ENCODE measurements at regions not wholly inside any gene's neighbourhood (a gene's known extent, or its start where the extent isn't known, plus 50 kb on each side); places are given as distances from the start of the nearest gene placed in this dataset.

GRCh38 chr9:105089874-105090273 is 154.6 kb upstream of the SLC44A1 start:
- H3K4me1 ChIP-seq (ENCODE audit: low read length) = no peaks in the 10 kb centered on the region

GRCh38 chr9:105091004-105091640 is 153.3 kb upstream of the SLC44A1 start:
- Histone ChIP-seq H3K4me3 (ENCODE audit: low read length) (no peak overlapping the region), H3K79me2 (ENCODE audit: low read length) (no peaks in the 10 kb centered on the region), H3K9ac (ENCODE audit: low read length) (no peak overlapping the region), H3K9me3 (ENCODE audit: insufficient read depth, low read length) (no peaks in the 10 kb centered on the region), H4K20me1 (ENCODE audit: insufficient read depth, low read length) (no peaks in the 10 kb centered on the region), H3K4me2 (ENCODE audit: low read length) (no peak overlapping the region), H3K36me3 (replicated peaks; ENCODE audit: low read depth, low read length) (no peaks in the 10 kb centered on the region), H3K27ac (ENCODE audit: low read length) (no peak overlapping the region), H3K27me3 (ENCODE audit: low read depth, low read length) (0 out of 2 replicates have a peak, but pooled peaks cover 4% of the 10 kb centered on the region), H2AFZ (ENCODE audit: low read depth, low read length) (no peak overlapping the region), H3K4me1 (ENCODE audit: low read length) (no peaks in the 10 kb centered on the region)
- TF ChIP-seq, protein P1, sequence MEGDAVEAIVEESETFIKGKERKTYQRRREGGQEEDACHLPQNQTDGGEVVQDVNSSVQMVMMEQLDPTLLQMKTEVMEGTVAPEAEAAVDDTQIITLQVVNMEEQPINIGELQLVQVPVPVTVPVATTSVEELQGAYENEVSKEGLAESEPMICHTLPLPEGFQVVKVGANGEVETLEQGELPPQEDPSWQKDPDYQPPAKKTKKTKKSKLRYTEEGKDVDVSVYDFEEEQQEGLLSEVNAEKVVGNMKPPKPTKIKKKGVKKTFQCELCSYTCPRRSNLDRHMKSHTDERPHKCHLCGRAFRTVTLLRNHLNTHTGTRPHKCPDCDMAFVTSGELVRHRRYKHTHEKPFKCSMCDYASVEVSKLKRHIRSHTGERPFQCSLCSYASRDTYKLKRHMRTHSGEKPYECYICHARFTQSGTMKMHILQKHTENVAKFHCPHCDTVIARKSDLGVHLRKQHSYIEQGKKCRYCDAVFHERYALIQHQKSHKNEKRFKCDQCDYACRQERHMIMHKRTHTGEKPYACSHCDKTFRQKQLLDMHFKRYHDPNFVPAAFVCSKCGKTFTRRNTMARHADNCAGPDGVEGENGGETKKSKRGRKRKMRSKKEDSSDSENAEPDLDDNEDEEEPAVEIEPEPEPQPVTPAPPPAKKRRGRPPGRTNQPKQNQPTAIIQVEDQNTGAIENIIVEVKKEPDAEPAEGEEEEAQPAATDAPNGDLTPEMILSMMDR (IDR thresholded peaks at IDR 0.05; ENCODE audit: low read depth, low read length) = no peak
- no peak for TF ChIP-seq EZH2phosphoT487 (IDR thresholded peaks at IDR 0.05; ENCODE audit: low read depth)

More at GRCh38 chr9:105089874-105090273, 154.6 kb upstream of the SLC44A1 start:
- H3K9me3 ChIP-seq (ENCODE audit: insufficient read depth, low read length) = no peaks in the 10 kb centered on the region
- H3K36me3 ChIP-seq (replicated peaks; ENCODE audit: low read depth, low read length) = no peaks in the 10 kb centered on the region
- no peak overlapping the region for H2AFZ ChIP-seq (ENCODE audit: low read depth, low read length)
- no peaks in the 10 kb centered on the region for H4K20me1 ChIP-seq (ENCODE audit: insufficient read depth, low read length)
- H3K27ac ChIP-seq (ENCODE audit: low read length) = no peak overlapping the region
- H3K9ac ChIP-seq (ENCODE audit: low read length) = no peak overlapping the region
- H3K4me2 ChIP-seq (ENCODE audit: low read length) = no peak overlapping the region
- 0 out of 2 replicates have a peak, but pooled peaks cover 4% of the 10 kb centered on the region for H3K27me3 ChIP-seq (ENCODE audit: low read depth, low read length)
- no peak for TF ChIP-seq EZH2phosphoT487 (IDR thresholded peaks at IDR 0.05; ENCODE audit: low read depth)
- TF ChIP-seq, protein P1 (IDR thresholded peaks at IDR 0.05; ENCODE audit: low read depth, low read length) = no peak
- no peaks in the 10 kb centered on the region for H3K79me2 ChIP-seq (ENCODE audit: low read length)
- no peak overlapping the region for H3K4me3 ChIP-seq (ENCODE audit: low read length)

- Histone ChIP-seq H3K4me1 (ENCODE audit: low read length) (peaks cover 9% of the 10 kb centered on the region), H3K36me3 (replicated peaks; ENCODE audit: low read depth, low read length) (no peaks in the 10 kb centered on the region), H3K9me3 (ENCODE audit: insufficient read depth, low read length) (no peaks in the 10 kb centered on the region), H3K4me2 (ENCODE audit: low read length) (no peak overlapping the region), H3K4me3 (ENCODE audit: low read length) (no peak overlapping the region), H2AFZ (ENCODE audit: low read depth, low read length) (no peak overlapping the region), H3K79me2 (ENCODE audit: low read length) (no peaks in the 10 kb centered on the region), H3K9ac (ENCODE audit: low read length) (no peak overlapping the region), H3K27me3 (ENCODE audit: low read depth, low read length) (0 out of 2 replicates have a peak, but pooled peaks cover 4% of the 10 kb centered on the region), H4K20me1 (ENCODE audit: insufficient read depth, low read length) (no peaks in the 10 kb centered on the region), H3K27ac (ENCODE audit: low read length) (no peak overlapping the region)
- TF ChIP-seq, protein P1 (IDR thresholded peaks at IDR 0.05; ENCODE audit: low read depth, low read length) = no peak
- TF ChIP-seq EZH2phosphoT487 (IDR thresholded peaks at IDR 0.05; ENCODE audit: low read depth) = no peak
Measured at GRCh38 chr9:105093685-105094084, 150.8 kb upstream of the SLC44A1 start.

DNA sequence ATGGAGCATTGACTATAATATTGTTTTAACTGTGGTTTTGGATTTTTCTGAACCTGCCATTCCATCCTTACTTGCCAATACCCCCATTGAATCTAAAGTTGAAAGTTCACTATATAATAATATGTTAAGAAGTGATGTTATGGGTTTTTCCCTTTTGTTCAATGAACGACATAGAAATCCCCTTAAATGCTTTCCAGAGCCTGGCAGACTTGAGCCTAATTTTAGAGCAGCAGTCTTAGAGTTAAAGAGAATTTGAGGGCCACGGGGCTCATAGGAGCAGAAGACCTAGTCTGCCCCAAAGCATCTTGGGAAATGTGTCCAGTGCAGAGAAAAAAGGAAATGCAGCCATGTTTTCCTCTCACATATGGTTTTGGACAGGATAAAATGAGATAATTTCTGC is 146.1 kb upstream of the SLC44A1 start:
- Histone ChIP-seq H3K9ac (ENCODE audit: low read length) (no peak overlapping the region), H3K4me2 (ENCODE audit: low read length) (0 out of 2 replicates have a peak overlapping the region, but pooled peaks have one; percentile 34), H4K20me1 (ENCODE audit: insufficient read depth, low read length) (no peaks in the 10 kb centered on the region), H3K27me3 (ENCODE audit: low read depth, low read length) (no peaks in the 10 kb centered on the region), H3K79me2 (ENCODE audit: low read length) (no peaks in the 10 kb centered on the region), H3K4me1 (ENCODE audit: low read length) (peaks cover 10% of the 10 kb centered on the region), H3K36me3 (replicated peaks; ENCODE audit: low read depth, low read length) (no peaks in the 10 kb centered on the region), H3K4me3 (ENCODE audit: low read length) (no peak overlapping the region), H2AFZ (ENCODE audit: low read depth, low read length) (0 out of 2 replicates have a peak overlapping the region, but pooled peaks have one; percentile 40), H3K9me3 (ENCODE audit: insufficient read depth, low read length) (no peaks in the 10 kb centered on the region), H3K27ac (ENCODE audit: low read length) (no peak overlapping the region)
- TF ChIP-seq, protein P1 (IDR thresholded peaks at IDR 0.05; ENCODE audit: low read depth, low read length) = no peak
- TF ChIP-seq EZH2phosphoT487 (IDR thresholded peaks at IDR 0.05; ENCODE audit: low read depth) = no peak
